CD8-positive, alpha-beta memory T cell (primary cell): ENCODE measurements at regions not wholly inside any gene's neighbourhood (a gene's known extent, or its start where the extent isn't known, plus 50 kb on each side); places are given as distances from the start of the nearest gene placed in this dataset.

ENCODE experiments used
- CTCF ChIA-PET: fragments of 350-600 bp; sonication (Branson Sonifier 250); formaldehyde crosslinking; loops from one replicate; lab custom pipeline; 2021; ENCODE audit warnings: antibody characterized with exemption; lab: Charles Lee
- POLR2A ChIA-PET: fragments of 350-600 bp; sonication (Branson Sonifier 250); formaldehyde crosslinking; loops from one replicate; lab custom pipeline; 2021; ENCODE audit warnings: antibody characterized with exemption; lab: Charles Lee
- DNase-seq, 5 donors: peaks; one replicate each; pipeline versions ENCODE4 v3.0.0 to v3.0.0-alpha.2; 2020 to 2022; ENCODE audit warnings: mixed read lengths in 1 of 5
- H3K27ac ChIP-seq: one replicate; pipeline ENCODE4 v1.7.0; 2013; ENCODE audit warnings: low read depth, mild to moderate bottlenecking, low read length, moderate library complexity
- H3K27me3 ChIP-seq: 2 replicates; pipeline ENCODE4 v1.7.0; 2013; ENCODE audit warnings: low read length, mild to moderate bottlenecking; ENCODE audit not compliant: insufficient read depth, poor library complexity, severe bottlenecking
- H3K36me3 ChIP-seq: 2 replicates; pipeline ENCODE4 v1.7.0; 2013; ENCODE audit warnings: mild to moderate bottlenecking, low read length, moderate library complexity; ENCODE audit not compliant: insufficient read depth
- H3K4me1 ChIP-seq: 2 replicates; pipeline ENCODE4 v1.7.0; 2013; ENCODE audit warnings: mild to moderate bottlenecking, low read length, moderate library complexity; ENCODE audit not compliant: insufficient read depth
- H3K4me3 ChIP-seq: 2 replicates; pipeline ENCODE4 v1.7.0; 2013; ENCODE audit warnings: mild to moderate bottlenecking, low read length
- H3K9me3 ChIP-seq: 2 replicates; pipeline ENCODE4 v1.7.0; 2013; ENCODE audit warnings: mild to moderate bottlenecking, low read length
- H3K27ac Mint-ChIP-seq, 8 donors: one replicate each; pipeline ENCODE4 v1.8.0; 2020 to 2021; ENCODE audit warnings: mixed read lengths in 8 of 8, mild to moderate bottlenecking in 6 of 8, inconsistent platforms in 3 of 8, moderate library complexity in 3 of 8
- H3K27me3 Mint-ChIP-seq, 2 donors: one replicate each; pipeline ENCODE4 v1.8.0; 2020 to 2021; ENCODE audit warnings: mixed read lengths in 2 of 2, mild to moderate bottlenecking in 1 of 2, moderate library complexity in 1 of 2
- H3K36me3 Mint-ChIP-seq, 3 donors: one replicate each; pipeline ENCODE4 v1.8.0; 2020 to 2021; ENCODE audit warnings: mixed read lengths in 3 of 3, inconsistent platforms in 1 of 3, mild to moderate bottlenecking in 1 of 3
- H3K4me1 Mint-ChIP-seq, 3 donors: one replicate each; pipeline ENCODE4 v1.8.0; 2020 to 2021; ENCODE audit warnings: mixed read lengths in 3 of 3, inconsistent platforms in 1 of 3, mild to moderate bottlenecking in 1 of 3
- H3K4me3 Mint-ChIP-seq, 7 donors: one replicate each; pipeline ENCODE4 v1.8.0; 2020 to 2021; ENCODE audit warnings: mixed read lengths in 7 of 7, mild to moderate bottlenecking in 6 of 7, moderate library complexity in 4 of 7, inconsistent platforms in 2 of 7
- H3K9me3 Mint-ChIP-seq, 5 donors: one replicate each; pipeline ENCODE4 v1.8.0; 2020 to 2022; ENCODE audit warnings: mixed read lengths in 5 of 5, mild to moderate bottlenecking in 3 of 5, moderate library complexity in 2 of 5, inconsistent platforms in 1 of 5

GRCh38 chr11:115950660-115951059, 446.4 kb upstream of the CADM1 start:
- Mint-ChIP-seq H3K27ac (no peak overlapping the region), H3K4me3 (no peak overlapping the region), H3K36me3 (no peaks in the 10 kb centered on the region), H3K4me1 (no peaks in the 10 kb centered on the region), H3K27me3 (peaks cover 0 to 6% of the 10 kb centered on the region in 2 donors), H3K9me3 (peaks cover 8 to 23% (median 16%) of the 10 kb centered on the region in 5 donors)
- H3K27ac ChIP-seq = no peak overlapping the region
- no peaks in the 10 kb centered on the region for H3K27me3 ChIP-seq
- no peaks in the 10 kb centered on the region for H3K36me3 ChIP-seq
- no peak overlapping the region for H3K4me3 ChIP-seq
- no peak for DNase-seq
- POLR2A ChIA-PET = no interaction called here
- no peaks in the 10 kb centered on the region for H3K9me3 ChIP-seq
- CTCF ChIA-PET = no interaction called here
- H3K4me1 ChIP-seq = no peaks in the 10 kb centered on the region

DNA sequence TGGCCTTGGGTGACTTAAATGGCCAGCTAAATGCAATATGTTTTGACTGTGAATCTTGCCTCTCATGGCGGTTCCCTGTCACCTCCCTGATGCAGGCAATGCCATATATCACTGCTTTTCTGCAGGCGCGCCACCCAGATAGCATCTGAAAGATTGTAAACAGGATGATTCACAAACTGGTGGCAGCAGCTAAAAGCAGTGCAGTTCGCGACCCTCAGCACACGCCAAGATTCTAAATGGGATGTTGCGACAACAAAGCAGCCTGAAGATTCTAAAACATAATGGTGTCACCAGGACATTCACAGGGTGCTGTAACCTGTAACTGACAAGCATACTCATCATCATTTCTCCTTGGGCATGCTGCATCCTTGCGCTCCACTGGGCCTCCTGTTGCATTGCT, 440.4 kb upstream of the CADM1 start:
- Histone ChIP-seq H3K9me3 (no peaks in the 10 kb centered on the region), H3K27ac (no peak overlapping the region), H3K36me3 (no peaks in the 10 kb centered on the region), H3K4me3 (no peak overlapping the region), H3K27me3 (no peaks in the 10 kb centered on the region), H3K4me1 (no peaks in the 10 kb centered on the region)
- peaks cover 0 to 3% (median 0%) of the 10 kb centered on the region in 3 donors for H3K4me1 Mint-ChIP-seq
- no peaks in the 10 kb centered on the region for H3K36me3 Mint-ChIP-seq
- CTCF ChIA-PET = no interaction called here
- POLR2A ChIA-PET = no interaction called here
- peaks cover 0 to 9% of the 10 kb centered on the region in 2 donors for H3K27me3 Mint-ChIP-seq
- no peak overlapping the region for H3K27ac Mint-ChIP-seq
- no peak for DNase-seq
- peaks cover 1 to 10% (median 8%) of the 10 kb centered on the region in 5 donors for H3K9me3 Mint-ChIP-seq
- no peak overlapping the region for H3K4me3 Mint-ChIP-seq

- ChIA-PET POLR2A (no interaction called here), CTCF (no interaction called here)
- H3K9me3 Mint-ChIP-seq = peaks cover 0 to 5% (median 1%) of the 10 kb centered on the region in 5 donors
- no peak overlapping the region for H3K4me3 Mint-ChIP-seq
- Histone ChIP-seq H3K4me1 (no peaks in the 10 kb centered on the region), H3K27ac (no peak overlapping the region), H3K9me3 (no peaks in the 10 kb centered on the region), H3K36me3 (no peaks in the 10 kb centered on the region), H3K4me3 (no peak overlapping the region), H3K27me3 (no peaks in the 10 kb centered on the region)
- H3K36me3 Mint-ChIP-seq = no peaks in the 10 kb centered on the region
- H3K27me3 Mint-ChIP-seq = peaks cover 0 to 8% of the 10 kb centered on the region in 2 donors
- peaks cover 0 to 3% (median 0%) of the 10 kb centered on the region in 3 donors for H3K4me1 Mint-ChIP-seq
- H3K27ac Mint-ChIP-seq = no peak overlapping the region
- DNase-seq = no peak
Observed at GRCh38 chr11:115942011-115942410, 437.8 kb upstream of the CADM1 start.

DNA sequence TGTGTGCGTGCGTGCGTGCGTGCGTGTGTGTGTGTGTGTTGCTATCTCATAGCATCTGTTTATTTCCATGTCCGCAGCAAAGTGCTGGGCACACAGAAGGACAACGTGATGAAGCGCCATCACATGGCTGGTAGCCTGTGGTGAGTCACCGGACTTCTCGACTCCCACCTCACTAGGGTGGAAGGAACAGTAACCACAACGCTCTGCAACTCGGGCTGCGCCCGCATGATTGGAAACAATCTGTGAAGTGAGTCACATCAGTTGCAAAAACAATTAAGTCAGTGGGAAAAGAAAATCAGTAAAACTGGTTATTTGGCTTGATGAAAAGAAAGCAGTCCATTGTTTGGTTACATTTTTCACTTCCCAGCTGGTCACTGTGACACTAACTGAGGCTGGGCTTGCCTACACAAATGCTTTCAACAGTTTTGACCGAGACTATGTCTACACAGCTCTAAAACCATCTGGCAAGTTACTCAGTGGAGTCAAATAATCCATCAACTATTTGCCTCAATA, 437.3 kb upstream of the CADM1 start:
- H3K27me3 Mint-ChIP-seq = peaks cover 0 to 8% of the 10 kb centered on the region in 2 donors
- no peak overlapping the region for H3K4me3 ChIP-seq
- no peaks in the 10 kb centered on the region for H3K36me3 ChIP-seq
- no peaks in the 10 kb centered on the region for H3K9me3 ChIP-seq
- H3K27ac ChIP-seq = no peak overlapping the region
- no peak overlapping the region for H3K4me3 Mint-ChIP-seq
- no peaks in the 10 kb centered on the region for H3K36me3 Mint-ChIP-seq
- H3K4me1 Mint-ChIP-seq = peaks cover 0 to 3% (median 0%) of the 10 kb centered on the region in 3 donors
- H3K9me3 Mint-ChIP-seq = peaks cover 0 to 5% (median 2%) of the 10 kb centered on the region in 5 donors
- ChIA-PET CTCF (no interaction called here), POLR2A (no interaction called here)
- H3K27me3 ChIP-seq = no peaks in the 10 kb centered on the region
- no peak for DNase-seq
- no peaks in the 10 kb centered on the region for H3K4me1 ChIP-seq
- peak overlapping the region in 1 of 8 donors; percentile 64 for H3K27ac Mint-ChIP-seq

DNA sequence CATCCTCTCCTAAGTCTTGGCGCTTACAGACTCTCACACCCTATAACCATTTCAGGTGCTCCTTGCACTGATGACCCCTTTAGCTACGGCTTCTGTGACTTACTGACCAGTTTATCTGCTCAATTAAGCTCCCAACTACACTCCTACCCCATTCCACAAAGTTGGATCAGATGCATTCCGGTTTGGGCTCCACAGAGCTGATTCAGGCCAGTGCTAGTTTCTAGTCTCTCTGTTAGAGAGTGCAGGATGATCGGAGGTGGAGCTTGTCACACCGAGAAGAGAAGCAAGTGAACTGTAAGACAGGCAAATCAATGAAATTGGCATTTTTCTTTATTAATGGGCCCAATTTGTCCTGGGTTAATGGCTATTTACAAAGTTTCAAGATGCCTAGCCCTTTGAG, 436.8 kb upstream of the CADM1 start:
- Mint-ChIP-seq H3K4me3 (no peak overlapping the region), H3K36me3 (no peaks in the 10 kb centered on the region), H3K27ac (peak overlapping the region in 1 of 8 donors; percentile 64), H3K9me3 (peaks cover 0 to 2% (median 0%) of the 10 kb centered on the region in 5 donors), H3K4me1 (peaks cover 0 to 3% (median 0%) of the 10 kb centered on the region in 3 donors), H3K27me3 (peaks cover 0 to 4% of the 10 kb centered on the region in 2 donors)
- H3K27ac ChIP-seq = no peak overlapping the region
- H3K9me3 ChIP-seq = no peaks in the 10 kb centered on the region
- H3K4me1 ChIP-seq = no peaks in the 10 kb centered on the region
- no peak overlapping the region for H3K4me3 ChIP-seq
- no peaks in the 10 kb centered on the region for H3K27me3 ChIP-seq
- CTCF ChIA-PET = no interaction called here
- no peak for DNase-seq
- POLR2A ChIA-PET = no interaction called here
- no peaks in the 10 kb centered on the region for H3K36me3 ChIP-seq

GRCh38 chr11:115939731-115940421, 435.7 kb upstream of the CADM1 start:
- Histone ChIP-seq H3K36me3 (no peaks in the 10 kb centered on the region), H3K9me3 (no peaks in the 10 kb centered on the region), H3K27ac (no peak overlapping the region), H3K27me3 (no peaks in the 10 kb centered on the region), H3K4me1 (no peaks in the 10 kb centered on the region), H3K4me3 (no peak overlapping the region)
- peaks cover 0 to 5% of the 10 kb centered on the region in 2 donors for H3K27me3 Mint-ChIP-seq
- no peak overlapping the region for H3K27ac Mint-ChIP-seq
- peaks cover 0 to 3% (median 0%) of the 10 kb centered on the region in 3 donors for H3K4me1 Mint-ChIP-seq
- peaks cover 0 to 2% (median 0%) of the 10 kb centered on the region in 5 donors for H3K9me3 Mint-ChIP-seq
- H3K36me3 Mint-ChIP-seq = no peaks in the 10 kb centered on the region
- POLR2A ChIA-PET = no interaction called here
- no peak for DNase-seq
- CTCF ChIA-PET = no interaction called here
- H3K4me3 Mint-ChIP-seq = no peak overlapping the region

DNA sequence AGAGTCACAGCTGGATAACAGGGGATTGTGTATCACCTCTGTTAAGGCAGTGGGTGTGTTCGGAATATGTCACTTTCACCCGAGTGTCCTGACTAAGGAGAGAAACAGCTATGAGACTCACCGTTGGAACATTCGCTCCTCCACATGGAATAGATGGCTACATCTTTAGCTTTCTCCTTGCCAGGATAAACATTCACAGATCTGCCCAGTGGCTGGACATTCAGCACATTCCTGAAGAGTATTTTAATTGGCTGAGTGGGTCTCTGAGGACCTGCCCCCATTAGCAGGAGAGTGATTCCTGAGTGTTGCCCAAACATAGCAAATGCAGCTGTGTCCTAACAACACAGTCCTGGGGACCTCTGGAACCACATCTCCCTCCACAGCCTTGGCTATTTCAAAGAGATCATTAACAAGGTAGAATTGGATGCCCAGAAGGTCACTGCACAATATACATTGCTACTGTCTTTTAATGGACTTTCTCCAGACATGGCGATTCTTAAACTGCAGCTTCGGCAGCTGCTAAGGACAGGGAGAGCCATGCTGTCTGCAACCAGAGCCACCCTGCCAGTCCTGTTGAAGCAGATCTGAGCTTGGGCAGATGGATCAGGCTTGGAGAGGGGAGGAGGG, 435.0 kb upstream of the CADM1 start:
- no peaks in the 10 kb centered on the region for H3K36me3 ChIP-seq
- peaks cover 0 to 5% of the 10 kb centered on the region in 2 donors for H3K27me3 Mint-ChIP-seq
- peaks cover 0 to 2% (median 0%) of the 10 kb centered on the region in 5 donors for H3K9me3 Mint-ChIP-seq
- no peaks in the 10 kb centered on the region for H3K27me3 ChIP-seq
- H3K9me3 ChIP-seq = no peaks in the 10 kb centered on the region
- H3K27ac Mint-ChIP-seq = no peak overlapping the region
- CTCF ChIA-PET = no interaction called here
- H3K4me1 ChIP-seq = no peaks in the 10 kb centered on the region
- H3K27ac ChIP-seq = no peak overlapping the region
- POLR2A ChIA-PET = no interaction called here
- no peak for DNase-seq
- no peaks in the 10 kb centered on the region for H3K36me3 Mint-ChIP-seq
- no peak overlapping the region for H3K4me3 Mint-ChIP-seq
- no peak overlapping the region for H3K4me3 ChIP-seq
- peaks cover 0 to 3% (median 0%) of the 10 kb centered on the region in 3 donors for H3K4me1 Mint-ChIP-seq

DNA sequence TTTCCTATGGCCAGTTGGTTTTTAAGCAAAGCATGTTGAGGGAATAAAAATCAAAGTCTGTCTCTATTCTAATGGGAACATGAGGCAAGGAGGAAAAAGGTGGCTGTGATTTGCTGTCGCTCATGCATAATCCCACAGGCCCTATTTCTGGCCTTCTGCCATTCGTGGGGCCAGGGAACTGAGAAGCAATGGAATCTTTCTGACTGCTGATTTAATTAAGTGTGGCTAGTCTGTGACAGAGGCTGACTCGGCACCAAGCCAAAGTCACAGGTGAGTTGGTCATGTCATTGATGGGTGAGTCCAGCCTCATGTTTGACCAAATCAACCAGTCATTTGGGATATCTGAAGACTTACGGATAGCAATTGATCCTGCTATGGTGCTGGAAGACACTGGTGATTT, 429.3 kb upstream of the CADM1 start:
- Histone ChIP-seq H3K36me3 (no peaks in the 10 kb centered on the region), H3K9me3 (no peaks in the 10 kb centered on the region), H3K4me3 (no peak overlapping the region), H3K27me3 (no peaks in the 10 kb centered on the region), H3K4me1 (no peaks in the 10 kb centered on the region), H3K27ac (no peak overlapping the region)
- no peak overlapping the region for H3K4me3 Mint-ChIP-seq
- H3K36me3 Mint-ChIP-seq = no peaks in the 10 kb centered on the region
- no peak overlapping the region for H3K27ac Mint-ChIP-seq
- H3K4me1 Mint-ChIP-seq = no peaks in the 10 kb centered on the region
- no peak for DNase-seq
- H3K27me3 Mint-ChIP-seq = peaks cover 0 to 6% of the 10 kb centered on the region in 2 donors
- ChIA-PET CTCF (no interaction called here), POLR2A (no interaction called here)
- peaks cover 0 to 2% (median 0%) of the 10 kb centered on the region in 5 donors for H3K9me3 Mint-ChIP-seq
